GM23338 (cell line): ENCODE measurements at regions not wholly inside any gene's neighbourhood (a gene's known extent, or its start where the extent isn't known, plus 50 kb on each side); places are given as distances from the start of the nearest gene placed in this dataset.

Experiments used
- ATAC-seq: fragments of 200-7000 bp; cut with Tn5 transposase; 3 replicates; pipeline ENCODE4 v1.9.1; 2020
- DNase-seq: peaks from one replicate; pipeline ENCODE4 v3.0.0-alpha.2; 2015; ENCODE audit warnings: low spot score
- H2AFZ ChIP-seq: fragments of 200-600 bp; sonication (generic); 2 replicates; pipeline ENCODE4 v1.8.0; 2016; ENCODE audit warnings: antibody characterized with exemption, mild to moderate bottlenecking, moderate library complexity
- H3F3A ChIP-seq: fragments of 200-600 bp; sonication (generic); replicated peaks from 2 replicates; pipeline ENCODE4 v1.8.0; 2017; ENCODE audit warnings: antibody characterized with exemption, mixed run types, low read depth
- H3K27ac ChIP-seq: fragments of 200-600 bp; sonication (generic); 2 replicates; pipeline ENCODE4 v1.6.1; 2016; ENCODE audit warnings: low read depth
- H3K27me3 ChIP-seq: fragments of 200-600 bp; sonication (generic); 2 replicates; pipeline ENCODE4 v1.8.0; 2016; ENCODE audit warnings: mild to moderate bottlenecking, mixed run types, moderate library complexity; ENCODE audit not compliant: insufficient read depth
- H3K36me3 ChIP-seq: fragments of 200-600 bp; sonication (generic); 2 replicates; pipeline ENCODE4 v1.8.0; 2016; ENCODE audit warnings: mild to moderate bottlenecking; ENCODE audit not compliant: insufficient read depth
- H3K4me1 ChIP-seq: fragments of 200-600 bp; sonication (generic); 2 replicates; pipeline ENCODE4 v1.8.0; 2016; ENCODE audit warnings: mild to moderate bottlenecking, moderate library complexity; ENCODE audit not compliant: insufficient read depth
- H3K4me2 ChIP-seq: fragments of 200-600 bp; sonication (generic); 2 replicates; pipeline ENCODE4 v1.7.1; 2017; ENCODE audit warnings: mixed run types
- H3K4me3 ChIP-seq: fragments of 200-600 bp; sonication (generic); 2 replicates; pipeline ENCODE4 v1.6.1; 2016; ENCODE audit warnings: mixed run types
- H3K79me2 ChIP-seq: fragments of 200-600 bp; sonication (generic); replicated peaks from 2 replicates; pipeline ENCODE4 v1.8.0; 2017; ENCODE audit warnings: mild to moderate bottlenecking; ENCODE audit not compliant: insufficient read depth
- H3K9me2 ChIP-seq: fragments of 200-600 bp; sonication (generic); 2 replicates; pipeline ENCODE4 v1.8.0; 2017; ENCODE audit not compliant: insufficient read depth
- H4K20me1 ChIP-seq: fragments of 200-600 bp; sonication (generic); replicated peaks from 2 replicates; pipeline ENCODE4 v1.8.0; 2017; ENCODE audit warnings: mild to moderate bottlenecking; ENCODE audit not compliant: insufficient read depth
- H3K27ac Mint-ChIP-seq: 2 replicates; pipeline ENCODE4 v1.8.0; 2020; ENCODE audit warnings: inconsistent platforms, mild to moderate bottlenecking, moderate library complexity, mixed read lengths
- H3K27me3 Mint-ChIP-seq: 3 replicates; pipeline ENCODE4 v1.8.0; 2022; ENCODE audit warnings: low read depth, mild to moderate bottlenecking, moderate library complexity, mixed read lengths, inconsistent platforms; ENCODE audit not compliant: insufficient read depth, poor library complexity
- H3K36me3 Mint-ChIP-seq: 3 replicates; pipeline ENCODE4 v1.8.0; 2021; ENCODE audit warnings: low read depth, mild to moderate bottlenecking, inconsistent platforms, moderate library complexity, mixed read lengths
- H3K4me1 Mint-ChIP-seq: 3 replicates; pipeline ENCODE4 v1.8.0; 2020; ENCODE audit warnings: mild to moderate bottlenecking, inconsistent platforms, mixed read lengths
- H3K4me3 Mint-ChIP-seq: 3 replicates; pipeline ENCODE4 v1.8.0; 2021; ENCODE audit warnings: moderate library complexity, mild to moderate bottlenecking, inconsistent platforms, mixed read lengths
- H3K9me3 Mint-ChIP-seq: 3 replicates; pipeline ENCODE4 v1.8.0; 2020; ENCODE audit warnings: moderate library complexity, mild to moderate bottlenecking, inconsistent platforms, mixed read lengths
- CREB1 ChIP-seq: fragments of 250-450 bp; sonication (Bioruptor Pico); IDR thresholded peaks from 2 replicates; pipeline ENCODE4 v1.5.0; 2020; ENCODE audit warnings: low read depth, mild to moderate bottlenecking, moderate library complexity
- ETS1 ChIP-seq: IDR thresholded peaks from 2 replicates; pipeline ENCODE4 v1.6.1; 2016; ENCODE audit warnings: antibody characterized with exemption
- EZH2 ChIP-seq: fragments of 200-600 bp; sonication (generic); IDR thresholded peaks from one replicate; pipeline ENCODE4 v1.8.0; 2017; ENCODE audit warnings: antibody characterized with exemption, mild to moderate bottlenecking, low read depth; ENCODE audit not compliant: unreplicated experiment
- EZH2phosphoT487 ChIP-seq: fragments of 200-600 bp; sonication (generic); IDR thresholded peaks from one replicate; pipeline ENCODE4 v1.8.1; 2018; ENCODE audit warnings: antibody characterized with exemption; ENCODE audit not compliant: unreplicated experiment
- JUNB ChIP-seq: IDR thresholded peaks from one replicate; pipeline ENCODE4 v1.6.1; 2016; ENCODE audit warnings: antibody characterized with exemption; ENCODE audit not compliant: unreplicated experiment
- NANOG ChIP-seq: IDR thresholded peaks from 2 replicates; pipeline ENCODE4 v1.6.1; 2016; ENCODE audit warnings: antibody characterized with exemption, borderline replicate concordance
- POLR2AphosphoS5 ChIP-seq: IDR thresholded peaks from 2 replicates; pipeline ENCODE4 v1.6.1; 2016; ENCODE audit warnings: antibody characterized with exemption, low read depth
- REST ChIP-seq: IDR thresholded peaks from one replicate; pipeline ENCODE4 v1.6.1; 2018; ENCODE audit warnings: antibody characterized with exemption; ENCODE audit not compliant: unreplicated experiment
- ZNF114 ChIP-seq: fragments of 250-450 bp; sonication (Bioruptor Pico); IDR thresholded peaks from 2 replicates; pipeline ENCODE4 v1.5.0; 2020; ENCODE audit warnings: mild to moderate bottlenecking, moderate library complexity

GRCh38 chr6:104505838-104506237 is 353.9 kb downstream of the HACE1 start:
- TF ChIP-seq JUNB (no peak), ETS1 (no peak), CREB1 (CRISPR knock-in tag) (no peak), NANOG (no peak)
- no peaks in the 10 kb centered on the region for H3K27me3 Mint-ChIP-seq
- Histone ChIP-seq H3K4me2 (no peak overlapping the region), H3K4me1 (no peaks in the 10 kb centered on the region), H3K27me3 (no peaks in the 10 kb centered on the region), H3K27ac (no peak overlapping the region), H2AFZ (no peak overlapping the region), H4K20me1 (no peaks in the 10 kb centered on the region), H3K9me2 (no peaks in the 10 kb centered on the region), H3F3A (no peaks in the 10 kb centered on the region), H3K79me2 (no peaks in the 10 kb centered on the region), H3K36me3 (no peaks in the 10 kb centered on the region), H3K4me3 (no peak overlapping the region)
- no peaks in the 10 kb centered on the region for H3K36me3 Mint-ChIP-seq
- no peak overlapping the region for H3K4me3 Mint-ChIP-seq
- no peaks in the 10 kb centered on the region for H3K9me3 Mint-ChIP-seq
- H3K27ac Mint-ChIP-seq, result no peak overlapping the region
- DNase-seq (no peak), ATAC-seq (no peak)
- H3K4me1 Mint-ChIP-seq, result no peaks in the 10 kb centered on the region

GRCh38 chr6:104500265-104500664 is 359.5 kb downstream of the HACE1 start:
- Mint-ChIP-seq H3K27me3 (no peaks in the 10 kb centered on the region), H3K4me3 (no peak overlapping the region), H3K36me3 (no peaks in the 10 kb centered on the region), H3K4me1 (no peaks in the 10 kb centered on the region), H3K9me3 (peaks cover 3% of the 10 kb centered on the region; the same call in 1 of the 3 replicates), H3K27ac (no peak overlapping the region)
- Histone ChIP-seq H3K4me2 (no peak overlapping the region), H3K27me3 (no peaks in the 10 kb centered on the region), H3F3A (no peaks in the 10 kb centered on the region), H3K79me2 (no peaks in the 10 kb centered on the region), H2AFZ (no peak overlapping the region), H3K4me3 (no peak overlapping the region), H3K4me1 (no peaks in the 10 kb centered on the region), H3K27ac (no peak overlapping the region), H4K20me1 (no peaks in the 10 kb centered on the region), H3K9me2 (no peaks in the 10 kb centered on the region), H3K36me3 (no peaks in the 10 kb centered on the region)
- DNase-seq (no peak), ATAC-seq (no peak)
- TF ChIP-seq CREB1 (CRISPR knock-in tag), result no peak
- TF ChIP-seq REST, result no peak

GRCh38 chr6:104486035-104486434 is 373.7 kb downstream of the HACE1 start:
- Histone ChIP-seq H3K27ac (no peak overlapping the region), H3K36me3 (no peaks in the 10 kb centered on the region), H3K4me1 (no peaks in the 10 kb centered on the region), H3F3A (no peaks in the 10 kb centered on the region), H3K9me2 (no peaks in the 10 kb centered on the region; the same call in 1 of the 2 replicates), H2AFZ (no peak overlapping the region), H3K79me2 (no peaks in the 10 kb centered on the region), H3K4me2 (no peak overlapping the region), H4K20me1 (no peaks in the 10 kb centered on the region), H3K4me3 (no peak overlapping the region), H3K27me3 (no peaks in the 10 kb centered on the region)
- Mint-ChIP-seq H3K36me3 (no peaks in the 10 kb centered on the region), H3K9me3 (no peaks in the 10 kb centered on the region), H3K27ac (no peak overlapping the region), H3K27me3 (peaks cover 3% of the 10 kb centered on the region), H3K4me3 (no peak overlapping the region), H3K4me1 (no peaks in the 10 kb centered on the region; the same call in 2 of the 3 replicates)
- DNase-seq (no peak), ATAC-seq (no peak)
- TF ChIP-seq NANOG, result no peak
- TF ChIP-seq EZH2, result no peak
- no peak for TF ChIP-seq EZH2phosphoT487
- no peak for TF ChIP-seq ETS1
- TF ChIP-seq CREB1 (CRISPR knock-in tag), result no peak
- no peak for TF ChIP-seq REST
- TF ChIP-seq ZNF114 (CRISPR knock-in tag), result no peak
- TF ChIP-seq JUNB, result no peak
- no peak for TF ChIP-seq POLR2AphosphoS5
